Lower lobe of right lung (tissue), 2 donors: ENCODE measurements at regions not wholly inside any gene's neighbourhood (a gene's known extent, or its start where the extent isn't known, plus 50 kb on each side); places are given as distances from the start of the nearest gene placed in this dataset.

Experiments
- ATAC-seq, 2 donors: fragments of 200-7000 bp; cut with Tn5 transposase; one replicate each; pipeline ENCODE4 v1.9.1; 2020 to 2022; ENCODE audit warnings: mild to moderate bottlenecking in 2 of 2, moderate library complexity in 2 of 2
- DNase-seq: peaks from one replicate; pipeline ENCODE4 v3.0.0-alpha.2; 2020
- H3K27ac ChIP-seq: fragments of 200-600 bp; one replicate; pipeline ENCODE4 v1.8.0; 2022
- H3K27me3 ChIP-seq: fragments of 200-600 bp; one replicate; pipeline ENCODE4 v1.8.0; 2022; ENCODE audit warnings: low read depth
- H3K36me3 ChIP-seq: fragments of 200-600 bp; one replicate; pipeline ENCODE4 v1.8.0; 2022; ENCODE audit warnings: mild to moderate bottlenecking
- H3K4me1 ChIP-seq: fragments of 200-600 bp; one replicate; pipeline ENCODE4 v1.8.0; 2022
- H3K4me3 ChIP-seq: fragments of 200-600 bp; one replicate; pipeline ENCODE4 v1.8.0; 2022; ENCODE audit warnings: mild to moderate bottlenecking
- H3K9me3 ChIP-seq: fragments of 200-600 bp; one replicate; pipeline ENCODE4 v1.8.0; 2022
- intact Hi-C: fragments of 100-400 bp; cut with DNase I; formaldehyde crosslinking; loops from one replicate; pipeline ENCODE4 v1.11.0; 2022
- TF ChIP-seq, protein P1 (sequence below): fragments of 200-600 bp; IDR thresholded peaks from one replicate; pipeline ENCODE4 v1.8.0; 2022; ENCODE audit warnings: antibody characterized with exemption, mild to moderate bottlenecking
- donor health status: DM: no; HTN: yes; CAD: no; lungs with severe emphysema.

- no peak overlapping the region for H3K27ac ChIP-seq
- no peak for ATAC-seq
- no peak for DNase-seq
- intact Hi-C loops: no loop called here
- H3K36me3 ChIP-seq: no peaks in the 10 kb centered on the region
- no peaks in the 10 kb centered on the region for H3K9me3 ChIP-seq
- no peak overlapping the region for H3K4me3 ChIP-seq
- H3K27me3 ChIP-seq: no peaks in the 10 kb centered on the region
- TF ChIP-seq, protein P1, sequence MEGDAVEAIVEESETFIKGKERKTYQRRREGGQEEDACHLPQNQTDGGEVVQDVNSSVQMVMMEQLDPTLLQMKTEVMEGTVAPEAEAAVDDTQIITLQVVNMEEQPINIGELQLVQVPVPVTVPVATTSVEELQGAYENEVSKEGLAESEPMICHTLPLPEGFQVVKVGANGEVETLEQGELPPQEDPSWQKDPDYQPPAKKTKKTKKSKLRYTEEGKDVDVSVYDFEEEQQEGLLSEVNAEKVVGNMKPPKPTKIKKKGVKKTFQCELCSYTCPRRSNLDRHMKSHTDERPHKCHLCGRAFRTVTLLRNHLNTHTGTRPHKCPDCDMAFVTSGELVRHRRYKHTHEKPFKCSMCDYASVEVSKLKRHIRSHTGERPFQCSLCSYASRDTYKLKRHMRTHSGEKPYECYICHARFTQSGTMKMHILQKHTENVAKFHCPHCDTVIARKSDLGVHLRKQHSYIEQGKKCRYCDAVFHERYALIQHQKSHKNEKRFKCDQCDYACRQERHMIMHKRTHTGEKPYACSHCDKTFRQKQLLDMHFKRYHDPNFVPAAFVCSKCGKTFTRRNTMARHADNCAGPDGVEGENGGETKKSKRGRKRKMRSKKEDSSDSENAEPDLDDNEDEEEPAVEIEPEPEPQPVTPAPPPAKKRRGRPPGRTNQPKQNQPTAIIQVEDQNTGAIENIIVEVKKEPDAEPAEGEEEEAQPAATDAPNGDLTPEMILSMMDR: no peak
- no peaks in the 10 kb centered on the region for H3K4me1 ChIP-seq
These were observed 460.0 kb downstream of the RFC3 start for GRCh38 chr13:34277936-34278335.

DNA sequence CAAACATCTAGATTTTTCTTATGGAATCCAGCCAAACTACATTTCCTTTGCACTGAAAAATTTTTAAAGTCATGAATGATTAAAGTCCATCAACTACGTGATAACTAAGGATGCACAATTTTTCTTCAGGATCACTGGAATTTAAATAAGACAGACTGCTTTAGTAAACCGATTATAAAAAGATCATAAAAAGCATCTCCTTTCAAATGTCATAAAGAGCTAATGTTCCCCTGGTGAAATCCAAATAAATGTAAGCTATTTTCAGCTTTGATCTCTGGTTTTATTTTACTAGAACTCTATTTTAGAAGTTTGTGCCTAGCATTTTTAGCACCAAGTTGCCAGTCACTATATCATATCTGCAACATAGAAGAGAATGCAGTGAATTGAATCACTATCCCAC, 460.8 kb downstream of the RFC3 start:
- no peaks in the 10 kb centered on the region for H3K27me3 ChIP-seq
- H3K4me1 ChIP-seq: no peaks in the 10 kb centered on the region
- intact Hi-C loops: no loop called here
- no peaks in the 10 kb centered on the region for H3K9me3 ChIP-seq
- H3K4me3 ChIP-seq: no peak overlapping the region
- TF ChIP-seq, protein P1: no peak
- no peak overlapping the region for H3K27ac ChIP-seq
- no peak for ATAC-seq
- no peak for DNase-seq
- H3K36me3 ChIP-seq: no peaks in the 10 kb centered on the region

- TF ChIP-seq, protein P1: no peak
- intact Hi-C loops: no loop called here
- H3K4me3 ChIP-seq: no peak overlapping the region
- no peak overlapping the region for H3K27ac ChIP-seq
- no peak for ATAC-seq
- no peaks in the 10 kb centered on the region for H3K36me3 ChIP-seq
- H3K27me3 ChIP-seq: no peaks in the 10 kb centered on the region
- DNase-seq: no peak
- no peaks in the 10 kb centered on the region for H3K9me3 ChIP-seq
- no peaks in the 10 kb centered on the region for H3K4me1 ChIP-seq
These were observed 472.7 kb downstream of the RFC3 start for GRCh38 chr13:34290661-34291060.

GRCh38 chr13:34294483-34295129, 476.7 kb downstream of the RFC3 start:
- ATAC-seq (no peak), DNase-seq (no peak)
- intact Hi-C loops: no loop called here
- TF ChIP-seq, protein P1: no peak
- H3K36me3 ChIP-seq: no peaks in the 10 kb centered on the region
- no peak overlapping the region for H3K4me3 ChIP-seq
- no peaks in the 10 kb centered on the region for H3K27me3 ChIP-seq
- H3K9me3 ChIP-seq: no peaks in the 10 kb centered on the region
- H3K4me1 ChIP-seq: no peaks in the 10 kb centered on the region
- no peak overlapping the region for H3K27ac ChIP-seq

DNA sequence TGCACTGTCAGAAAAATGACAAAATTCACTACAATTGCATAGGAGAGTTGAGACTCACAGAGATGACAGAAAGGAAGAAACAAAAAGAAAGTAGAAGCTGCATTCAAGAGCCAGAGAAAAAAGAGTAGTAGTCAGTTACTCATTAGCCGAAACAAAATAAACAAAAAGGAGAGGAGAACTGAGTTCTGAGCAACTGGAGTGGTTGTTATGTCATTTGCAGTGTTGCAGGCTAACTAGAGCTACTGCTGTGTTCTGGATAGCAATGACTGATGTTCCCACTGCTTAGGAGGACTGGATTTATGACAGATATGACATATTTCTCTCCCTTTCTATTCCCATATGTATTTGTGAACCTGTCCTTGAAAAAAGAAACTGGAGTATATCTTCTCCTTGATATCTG, 482.6 kb downstream of the RFC3 start:
- Histone ChIP-seq H3K4me3 (no peak overlapping the region), H3K9me3 (no peaks in the 10 kb centered on the region), H3K4me1 (peaks cover 11% of the 10 kb centered on the region), H3K36me3 (no peaks in the 10 kb centered on the region), H3K27me3 (no peaks in the 10 kb centered on the region), H3K27ac (no peak overlapping the region)
- ATAC-seq: peak in 1 of 2 donors; percentile 79
- TF ChIP-seq, protein P1: no peak
- no peak for DNase-seq
- intact Hi-C loops: no loop called here
